ENCODE measurements at regions not wholly inside any gene's neighbourhood (a gene's known extent, or its start where the extent isn't known, plus 50 kb on each side); places are given as distances from the start of the nearest gene placed in this dataset.

- TF ChIP-seq CTCF (IDR thresholded peaks at IDR 0.05) (no peak), POLR2A (IDR thresholded peaks at IDR 0.05) (no peak), EP300 (IDR thresholded peaks at IDR 0.05) (no peak), POLR2AphosphoS5 (IDR thresholded peaks at IDR 0.05) (no peak)
Measured at GRCh38 chr16:9443864-9444263, 352.4 kb downstream of the HAPSTR1 start.

Measured in sigmoid colon (tissue), 4 donors.